Endothelial cell of umbilical vein (primary cell): ENCODE measurements at regions not wholly inside any gene's neighbourhood (a gene's known extent, or its start where the extent isn't known, plus 50 kb on each side); places are given as distances from the start of the nearest gene placed in this dataset.

Source experiments
- BruUV-seq: library from RNA; stranded (reverse); fragments of 400-500 nt; replicated peaks from 2 replicates; lab custom pipeline; 2021; lab: Mats Ljungman, UMichigan
- CTCF ChIA-PET: fragments of 300-600, 350-600 bp; sonication (Branson Sonifier 250); formaldehyde crosslinking; loops from one replicate; lab custom pipeline; 2021; ENCODE audit warnings: antibody characterized with exemption, inconsistent platforms; lab: Charles Lee
- POLR2A ChIA-PET: fragments of 300-600, 350-600 bp; sonication (Branson Sonifier 250); formaldehyde crosslinking; loops from one replicate; lab custom pipeline; 2021; ENCODE audit warnings: antibody characterized with exemption, inconsistent platforms; lab: Charles Lee
- DNase-seq: peaks from one replicate; pipeline ENCODE4 v3.0.0-alpha.2; 2011; ENCODE audit warnings: low read depth, low spot score
- FAIRE-seq: peaks from 2 replicates; lab custom pipeline; 2011; peaks lifted over from hg19 to GRCh38; lab: Jason Lieb, UNC
- H2AFZ ChIP-seq: 2 replicates; pipeline ENCODE4 v1.6.0; 2012; ENCODE audit warnings: low read depth, low read length, control low read depth, inconsistent platforms
- H3K27ac ChIP-seq: 2 replicates; pipeline ENCODE4 v1.5.1; 2011; ENCODE audit warnings: low read depth, mild to moderate bottlenecking, control low read depth, low read length, moderate library complexity; ENCODE audit not compliant: insufficient read depth
- H3K27me3 ChIP-seq, 2 experiments: 2 replicates each; pipeline versions ENCODE4 v1.6.0 to v1.6.1; 2011; ENCODE audit warnings: low read length in 2 of 2, mixed read lengths in 1 of 2; ENCODE audit not compliant: control insufficient read depth in 2 of 2, insufficient read depth in 2 of 2
- H3K36me3 ChIP-seq, 2 experiments: 2 replicates in 1 of 2; 3 replicates in 1 of 2; pipeline ENCODE4 v1.5.1; 2011; ENCODE audit warnings: low read length in 2 of 2, mild to moderate bottlenecking in 1 of 2, moderate library complexity in 1 of 2; ENCODE audit not compliant: control insufficient read depth in 2 of 2, insufficient read depth in 2 of 2; ENCODE audit errors: extremely low read depth in 1 of 2
- H3K4me1 ChIP-seq: 3 replicates; pipeline ENCODE4 v1.5.1; 2011; ENCODE audit warnings: mild to moderate bottlenecking, low read length; ENCODE audit not compliant: control insufficient read depth, insufficient read depth; ENCODE audit errors: extremely low read depth
- H3K4me2 ChIP-seq: 2 replicates; pipeline ENCODE4 v1.6.1; 2011; ENCODE audit warnings: low read length, control low read depth, mixed read lengths; ENCODE audit not compliant: insufficient read depth
- H3K4me3 ChIP-seq, 3 experiments: fragments of 200-600 bp in 1 of 3; sonication (generic), shearing (Covaris generic) in 1 of 3; replicated peaks in 1 of 3; 2 replicates each; pipeline ENCODE4 v1.5.1; 2011 to 2016; ENCODE audit warnings: control low read depth in 3 of 3, low read length in 3 of 3, mild to moderate bottlenecking in 2 of 3, inconsistent platforms in 1 of 3, low read depth in 1 of 3, moderate library complexity in 1 of 3; ENCODE audit not compliant: insufficient read depth in 1 of 3
- H3K79me2 ChIP-seq: 2 replicates; pipeline ENCODE4 v1.6.0; 2012; ENCODE audit warnings: low read length, inconsistent platforms; ENCODE audit not compliant: control insufficient read depth, insufficient read depth
- H3K9ac ChIP-seq: replicated peaks from 2 replicates; pipeline ENCODE3; 2011; ENCODE audit warnings: low read length, control low read depth; ENCODE audit not compliant: insufficient read depth; ENCODE audit errors: extremely low read depth
- H3K9me1 ChIP-seq: replicated peaks from 3 replicates; pipeline ENCODE4 v1.6.0; 2011; ENCODE audit warnings: mild to moderate bottlenecking, low read length; ENCODE audit not compliant: control insufficient read depth, insufficient read depth; ENCODE audit errors: extremely low read depth
- H3K9me3 ChIP-seq: replicated peaks from 2 replicates; pipeline ENCODE4 v1.5.1; 2012; ENCODE audit warnings: low read length, inconsistent platforms; ENCODE audit not compliant: control insufficient read depth, insufficient read depth
- H4K20me1 ChIP-seq: replicated peaks from 2 replicates; pipeline ENCODE3; 2011; ENCODE audit warnings: mild to moderate bottlenecking, low read length; ENCODE audit not compliant: control insufficient read depth, insufficient read depth; ENCODE audit errors: extremely low read depth
- EZH2 ChIP-seq: IDR thresholded peaks from 2 replicates; pipeline ENCODE4 v1.6.1; 2012; ENCODE audit warnings: borderline replicate concordance, low read depth, mild to moderate bottlenecking, moderate library complexity, low read length, inconsistent platforms; ENCODE audit not compliant: severe bottlenecking
- FOS ChIP-seq: IDR thresholded peaks from 2 replicates; pipeline ENCODE4 v1.6.1; 2011; ENCODE audit warnings: mild to moderate bottlenecking, low read length, moderate library complexity, borderline replicate concordance; ENCODE audit not compliant: insufficient read depth
- GATA2 ChIP-seq: IDR thresholded peaks from 2 replicates; pipeline ENCODE4 v1.7.0; 2011; ENCODE audit warnings: low read depth, mild to moderate bottlenecking, moderate library complexity, mixed read lengths, low read length; ENCODE audit not compliant: insufficient read length, insufficient read depth
- JUN ChIP-seq: IDR thresholded peaks from 2 replicates; pipeline ENCODE4 v1.6.1; 2011; ENCODE audit warnings: borderline replicate concordance, low read depth; ENCODE audit not compliant: insufficient read length, insufficient read depth
- MYC ChIP-seq: IDR thresholded peaks from one replicate; pipeline ENCODE4 v1.6.1; 2011; ENCODE audit warnings: mild to moderate bottlenecking, low read depth, low read length
- POLR2A ChIP-seq: IDR thresholded peaks from 2 replicates; pipeline ENCODE4 v1.6.1; 2012; ENCODE audit warnings: low read depth, mild to moderate bottlenecking, control low read depth, low read length
- POLR2AphosphoS5 ChIP-seq: IDR thresholded peaks from 2 replicates; pipeline ENCODE4 v1.6.1; 2012; ENCODE audit warnings: low read depth, mild to moderate bottlenecking, control low read depth, low read length, moderate library complexity; ENCODE audit not compliant: insufficient read depth
- dilution Hi-C: fragments of 300-500 bp; cut with MboI; formaldehyde crosslinking; loops from one replicate; pipeline ENCODE4 v1.15.0; 2019; ENCODE audit warnings: low sequenced_read_pairs; ENCODE audit not compliant: extremely low pct_ligation_motif_present
- intact Hi-C: fragments of 100-400 bp; cut with micrococcal nuclease; formaldehyde crosslinking; loops from one replicate; pipeline ENCODE4 v1.10.0; 2022
- TF ChIP-seq, protein P1 (sequence below), 2 donors: IDR thresholded peaks; 1 replicate in 1 of 2; 2 replicates in 1 of 2; pipeline ENCODE4 v1.5.1; 2011; ENCODE audit warnings: low read length in 2 of 2, mild to moderate bottlenecking in 2 of 2, moderate library complexity in 2 of 2, control low read depth in 1 of 2, inconsistent platforms in 1 of 2, low read depth in 1 of 2; ENCODE audit not compliant: insufficient read depth in 1 of 2; ENCODE audit errors: extremely low read depth in 1 of 2
- TF ChIP-seq, protein P2 (sequence below): IDR thresholded peaks from 2 replicates; pipeline ENCODE4 v1.6.1; 2011; ENCODE audit not compliant: insufficient read depth, insufficient read length

DNA sequence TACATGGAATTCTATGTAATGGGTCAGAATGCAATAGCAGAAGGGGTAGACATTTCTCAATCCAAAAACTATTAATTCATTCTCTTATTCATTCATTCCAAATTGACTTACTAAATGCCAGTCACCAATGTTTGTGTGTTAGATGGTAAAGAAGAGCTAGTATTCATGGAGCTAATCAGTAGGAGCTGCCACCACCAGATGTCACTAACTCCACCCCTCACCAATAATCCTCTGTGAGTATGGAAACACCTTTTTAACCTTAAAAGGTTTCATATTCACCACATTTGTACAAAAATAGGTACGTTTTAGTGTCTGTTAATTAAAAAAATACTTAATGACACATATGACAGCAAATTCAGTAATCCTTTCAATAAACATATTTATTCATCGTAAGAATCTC, 131.8 kb upstream of the PKN2 start:
- Histone ChIP-seq H2AFZ (no peak overlapping the region), H3K9me3 (no peaks in the 10 kb centered on the region), H3K4me2 (no peak overlapping the region), H3K4me1 (no peaks in the 10 kb centered on the region), H4K20me1 (no peaks in the 10 kb centered on the region), H3K27ac (no peak overlapping the region), H3K9me1 (no peaks in the 10 kb centered on the region), H3K79me2 (no peaks in the 10 kb centered on the region), H3K36me3 (no peaks in the 10 kb centered on the region), H3K9ac (no peak overlapping the region), H3K27me3 (peaks cover 0 to 3% of the 10 kb centered on the region in 2 experiments), H3K4me3 (no peak overlapping the region)
- BruUV-seq = no TSS peak
- intact Hi-C loops (no loop called here), dilution Hi-C loops (no loop called here)
- POLR2A ChIA-PET = no interaction called here
- CTCF ChIA-PET = interaction anchor here (1.0 to 5.9 kb wide), 2 partner anchors 325 to 372 kb away, joined by 3 to 80 read pairs; no protein-coding TSS in a partner anchor
- DNase-seq = no peak
- TF ChIP-seq, protein P1, sequence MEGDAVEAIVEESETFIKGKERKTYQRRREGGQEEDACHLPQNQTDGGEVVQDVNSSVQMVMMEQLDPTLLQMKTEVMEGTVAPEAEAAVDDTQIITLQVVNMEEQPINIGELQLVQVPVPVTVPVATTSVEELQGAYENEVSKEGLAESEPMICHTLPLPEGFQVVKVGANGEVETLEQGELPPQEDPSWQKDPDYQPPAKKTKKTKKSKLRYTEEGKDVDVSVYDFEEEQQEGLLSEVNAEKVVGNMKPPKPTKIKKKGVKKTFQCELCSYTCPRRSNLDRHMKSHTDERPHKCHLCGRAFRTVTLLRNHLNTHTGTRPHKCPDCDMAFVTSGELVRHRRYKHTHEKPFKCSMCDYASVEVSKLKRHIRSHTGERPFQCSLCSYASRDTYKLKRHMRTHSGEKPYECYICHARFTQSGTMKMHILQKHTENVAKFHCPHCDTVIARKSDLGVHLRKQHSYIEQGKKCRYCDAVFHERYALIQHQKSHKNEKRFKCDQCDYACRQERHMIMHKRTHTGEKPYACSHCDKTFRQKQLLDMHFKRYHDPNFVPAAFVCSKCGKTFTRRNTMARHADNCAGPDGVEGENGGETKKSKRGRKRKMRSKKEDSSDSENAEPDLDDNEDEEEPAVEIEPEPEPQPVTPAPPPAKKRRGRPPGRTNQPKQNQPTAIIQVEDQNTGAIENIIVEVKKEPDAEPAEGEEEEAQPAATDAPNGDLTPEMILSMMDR (IDR thresholded peaks at IDR 0.05; ENCODE audit: extremely low read depth in 1 of 2, insufficient read depth in 1 of 2, low read depth in 1 of 2, low read length in 2 of 2) = no peak
- TF ChIP-seq POLR2AphosphoS5 (no peak), JUN (no peak), MYC (no peak), EZH2 (no peak), POLR2A (no peak), GATA2 (no peak), FOS (no peak)
- TF ChIP-seq, protein P2, sequence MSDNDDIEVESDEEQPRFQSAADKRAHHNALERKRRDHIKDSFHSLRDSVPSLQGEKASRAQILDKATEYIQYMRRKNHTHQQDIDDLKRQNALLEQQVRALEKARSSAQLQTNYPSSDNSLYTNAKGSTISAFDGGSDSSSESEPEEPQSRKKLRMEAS = no peak
- FAIRE-seq = no peak
